IMR-90 (cell line): ENCODE measurements at regions not wholly inside any gene's neighbourhood (a gene's known extent, or its start where the extent isn't known, plus 50 kb on each side); places are given as distances from the start of the nearest gene placed in this dataset.

ENCODE experiments used
- ATAC-seq: fragments of 200-7000 bp; cut with Tn5 transposase; 2 replicates; pipeline ENCODE4 v1.9.1; 2020; ENCODE audit warnings: low read depth, mild to moderate bottlenecking, moderate library complexity
- BruUV-seq: library from RNA; stranded (reverse); fragments of 400-500 nt; replicated peaks from 2 replicates; lab custom pipeline; 2021; lab: Mats Ljungman, UMichigan
- CTCF ChIA-PET: fragments of 300-600 bp; formaldehyde crosslinking; extraction: SDS; loops from one replicate; lab custom pipeline; 2021; ENCODE audit warnings: antibody characterized with exemption; lab: Yijun Ruan, JAX
- POLR2A ChIA-PET: fragments of 300-600 bp; sonication (Branson Sonifier 250); formaldehyde crosslinking; loops from one replicate; lab custom pipeline; 2022; ENCODE audit warnings: antibody characterized with exemption; ENCODE audit not compliant: unreplicated experiment; lab: Charles Lee
- DNase-seq: peaks from one replicate; pipeline ENCODE4 v3.0.0; 2013
- H2AFZ ChIP-seq: replicated peaks from 2 replicates; pipeline ENCODE3; 2013; ENCODE audit warnings: low read length, mild to moderate bottlenecking; ENCODE audit not compliant: poor library complexity
- H2AK5ac ChIP-seq: 2 replicates; pipeline ENCODE4 v1.6.1; 2013; ENCODE audit warnings: low read depth, low read length, inconsistent platforms
- H2AK9ac ChIP-seq: replicated peaks from 2 replicates; pipeline ENCODE3; 2013; ENCODE audit warnings: mild to moderate bottlenecking, low read depth, low read length, moderate library complexity; ENCODE audit not compliant: poor library complexity
- H2BK120ac ChIP-seq: 2 replicates; pipeline ENCODE4 v1.6.1; 2013; ENCODE audit warnings: low read depth, low read length, inconsistent platforms
- H2BK15ac ChIP-seq: 3 replicates; pipeline ENCODE4 v1.6.1; 2013; ENCODE audit warnings: low read depth, low read length, inconsistent platforms
- H2BK20ac ChIP-seq: 2 replicates; pipeline ENCODE4 v1.6.1; 2013; ENCODE audit warnings: low read depth, mild to moderate bottlenecking, inconsistent platforms, low read length, moderate library complexity
- H2BK5ac ChIP-seq: 2 replicates; pipeline ENCODE4 v1.6.1; 2013; ENCODE audit warnings: mild to moderate bottlenecking, low read depth, low read length, inconsistent platforms; ENCODE audit not compliant: poor library complexity, severe bottlenecking
- H3K14ac ChIP-seq: replicated peaks from 2 replicates; pipeline ENCODE4 v1.6.1; 2013; ENCODE audit warnings: low read depth, low read length, inconsistent platforms
- H3K18ac ChIP-seq: 2 replicates; pipeline ENCODE4 v1.6.1; 2013; ENCODE audit warnings: low read depth, low read length, control low read depth
- H3K23ac ChIP-seq: 2 replicates; pipeline ENCODE4 v1.6.1; 2013; ENCODE audit warnings: low read depth, low read length, inconsistent platforms
- H3K27ac ChIP-seq: 2 replicates; pipeline ENCODE4 v1.5.1; 2013; ENCODE audit warnings: mild to moderate bottlenecking, control low read depth, low read length; ENCODE audit not compliant: insufficient read depth
- H3K27me3 ChIP-seq: 2 replicates; pipeline ENCODE4 v1.6.1; 2013; ENCODE audit warnings: low read length; ENCODE audit not compliant: control insufficient read depth, insufficient read depth
- H3K36me3 ChIP-seq: 2 replicates; pipeline ENCODE4 v1.6.1; 2013; ENCODE audit warnings: low read length, mixed read lengths; ENCODE audit not compliant: control insufficient read depth, insufficient read depth
- H3K4ac ChIP-seq: 2 replicates; pipeline ENCODE4 v1.6.1; 2013; ENCODE audit warnings: low read depth, low read length, inconsistent platforms
- H3K4me1 ChIP-seq: 2 replicates; pipeline ENCODE4 v1.6.1; 2013; ENCODE audit warnings: low read length, mixed read lengths; ENCODE audit not compliant: control insufficient read depth, insufficient read depth
- H3K4me2 ChIP-seq: 2 replicates; pipeline ENCODE4 v1.6.1; 2013; ENCODE audit warnings: low read depth, mild to moderate bottlenecking, control low read depth, low read length, moderate library complexity
- H3K4me3 ChIP-seq: 2 replicates; pipeline ENCODE4 v1.5.1; 2013; ENCODE audit warnings: low read depth, mild to moderate bottlenecking, control low read depth, low read length, moderate library complexity; ENCODE audit not compliant: insufficient read depth
- H3K56ac ChIP-seq: 2 replicates; pipeline ENCODE4 v1.6.1; 2013; ENCODE audit warnings: low read length, inconsistent platforms; ENCODE audit not compliant: insufficient read depth; ENCODE audit errors: extremely low read depth
- H3K79me1 ChIP-seq, 2 experiments: 2 replicates each; pipeline ENCODE4 v1.6.1; 2013; ENCODE audit warnings: low read length in 2 of 2, inconsistent platforms in 1 of 2, low read depth in 1 of 2
- H3K9ac ChIP-seq: 2 replicates; pipeline ENCODE4 v1.6.1; 2013; ENCODE audit warnings: low read depth, low read length, control low read depth
- H3K9me1 ChIP-seq: 2 replicates; pipeline ENCODE4 v1.6.1; 2013; ENCODE audit warnings: low read length, inconsistent platforms; ENCODE audit not compliant: insufficient read depth
- H3K9me3 ChIP-seq: 2 replicates; pipeline ENCODE4 v1.6.1; 2013; ENCODE audit warnings: low read length; ENCODE audit not compliant: control insufficient read depth, insufficient read depth
- H4K20me1 ChIP-seq: 2 replicates; pipeline ENCODE4 v1.6.1; 2013; ENCODE audit warnings: low read length, inconsistent platforms; ENCODE audit not compliant: insufficient read depth
- H4K5ac ChIP-seq: 2 replicates; pipeline ENCODE4 v1.6.1; 2013; ENCODE audit warnings: mild to moderate bottlenecking, low read depth, low read length, control low read depth
- H4K8ac ChIP-seq, 2 experiments: 2 replicates each; pipeline ENCODE4 v1.6.1; 2013; ENCODE audit warnings: low read depth in 2 of 2, low read length in 2 of 2, control low read depth in 1 of 2, inconsistent platforms in 1 of 2
- H4K91ac ChIP-seq: 2 replicates; pipeline ENCODE4 v1.6.1; 2013; ENCODE audit warnings: low read depth, low read length, inconsistent platforms; ENCODE audit not compliant: insufficient read depth
- BHLHE40 ChIP-seq: fragments of 150-350 bp; IDR thresholded peaks from 2 replicates; pipeline ENCODE4 v1.6.1; 2016; ENCODE audit warnings: mild to moderate bottlenecking, low read depth, low read length
- CEBPB ChIP-seq: IDR thresholded peaks from 2 replicates; pipeline ENCODE4 v1.6.1; 2012; ENCODE audit warnings: low read depth, low read length, improper control_type of control experiment
- CHD1 ChIP-seq: IDR thresholded peaks from 2 replicates; pipeline ENCODE4 v1.6.1; 2012; ENCODE audit warnings: low read depth, low read length, improper control_type of control experiment
- CTCF ChIP-seq: conservative IDR thresholded peaks from 2 replicates; pipeline ENCODE4 v1.5.1; 2012; ENCODE audit warnings: mild to moderate bottlenecking, low read depth, low read length, improper control_type of control experiment
- ELK1 ChIP-seq: fragments of 150-350 bp; IDR thresholded peaks from 2 replicates; pipeline ENCODE4 v1.6.1; 2016; ENCODE audit warnings: low read depth, mild to moderate bottlenecking, low read length, moderate library complexity, borderline replicate concordance
- FOS ChIP-seq: fragments of 150-350 bp; IDR thresholded peaks from 2 replicates; pipeline ENCODE4 v1.6.1; 2016; ENCODE audit warnings: low read depth, low read length
- MAFK ChIP-seq: IDR thresholded peaks from 2 replicates; pipeline ENCODE4 v1.6.1; 2012; ENCODE audit warnings: low read depth, low read length, improper control_type of control experiment
- MAZ ChIP-seq: IDR thresholded peaks from 2 replicates; pipeline ENCODE4 v1.6.1; 2012; ENCODE audit warnings: low read depth, mild to moderate bottlenecking, low read length, improper control_type of control experiment, moderate library complexity, borderline replicate concordance
- MXI1 ChIP-seq: IDR thresholded peaks from 2 replicates; pipeline ENCODE4 v1.6.1; 2012; ENCODE audit warnings: low read depth, mild to moderate bottlenecking, low read length, moderate library complexity, borderline replicate concordance
- NFE2L2 ChIP-seq: fragments of 150-350 bp; IDR thresholded peaks from 2 replicates; pipeline ENCODE4 v1.6.1; 2016; ENCODE audit warnings: low read depth, mild to moderate bottlenecking, low read length
- POLR2A ChIP-seq: IDR thresholded peaks from 2 replicates; pipeline ENCODE4 v1.6.1; 2012; ENCODE audit warnings: mild to moderate bottlenecking, low read depth, low read length
- RAD21 ChIP-seq: IDR thresholded peaks from 2 replicates; pipeline ENCODE4 v1.6.1; 2012; ENCODE audit warnings: low read length, improper control_type of control experiment
- RCOR1 ChIP-seq: IDR thresholded peaks from 2 replicates; pipeline ENCODE4 v1.6.1; 2012; ENCODE audit warnings: mild to moderate bottlenecking, low read length, improper control_type of control experiment; ENCODE audit not compliant: insufficient replicate concordance
- RFX5 ChIP-seq: IDR thresholded peaks from 2 replicates; pipeline ENCODE4 v1.8.0; 2012; ENCODE audit warnings: low read depth, mild to moderate bottlenecking, low read length, moderate library complexity
- SMC3 ChIP-seq: fragments of 150-350 bp; IDR thresholded peaks from 2 replicates; pipeline ENCODE4 v1.6.1; 2016; ENCODE audit warnings: low read depth, mild to moderate bottlenecking, antibody characterized with exemption, low read length, moderate library complexity
- USF2 ChIP-seq: fragments of 150-350 bp; IDR thresholded peaks from 2 replicates; pipeline ENCODE4 v1.6.1; 2017; ENCODE audit warnings: mild to moderate bottlenecking, antibody characterized with exemption, low read length, low read depth
- WGBS, 2 experiments: methylation state at CpG; one replicate each; pipeline versions ENCODE4 v1.1.5 to v1.1.7; 2013; ENCODE audit warnings: missing lambda C conversion rate in 2 of 2; ENCODE audit not compliant: insufficient read length in 1 of 2; ENCODE audit errors: extremely low coverage in 2 of 2; 5-methylcytosine and 5-hydroxymethylcytosine counted together
- dilution Hi-C: fragments of 300-500 bp; cut with HindIII; formaldehyde crosslinking; loops from one replicate; pipeline ENCODE4 v1.14.3; 2018; ENCODE audit warnings: low sequenced_read_pairs; ENCODE audit not compliant: unreplicated experiment
- in situ Hi-C: fragments of 300-500 bp; cut with MboI; formaldehyde crosslinking; loops from 3 replicates; pipeline ENCODE4 v1.14.3; 2019; ENCODE audit warnings: low sequenced_read_pairs, inconsistent platforms, mixed read lengths
- intact Hi-C: fragments of 100-400 bp; cut with micrococcal nuclease; formaldehyde crosslinking; loops from 2 replicates; pipeline ENCODE4 v1.10.0; 2022

GRCh38 chr12:111245701-111246476 lies 123.0 kb downstream of the PHETA1 start:
- H4K20me1 ChIP-seq: no peaks in the 10 kb centered on the region; the same call in 1 of the 2 replicates
- no peak overlapping the region for H2AK5ac ChIP-seq
- no peak overlapping the region for H3K4me2 ChIP-seq
- no peak overlapping the region for H2AK9ac ChIP-seq
- intact Hi-C loops: no loop called here
- DNase-seq (no peak), ATAC-seq (no peak)
- no peak overlapping the region for H3K4me3 ChIP-seq
- H2BK20ac ChIP-seq: no peak overlapping the region
- no peak overlapping the region for H2BK120ac ChIP-seq
- H3K79me1 ChIP-seq: no peaks in the 10 kb centered on the region
- POLR2A ChIA-PET: no interaction called here
- dilution Hi-C loops: no loop called here
- H3K4me1 ChIP-seq: no peaks in the 10 kb centered on the region
- H4K5ac ChIP-seq: no peak overlapping the region
- H4K91ac ChIP-seq: no peak overlapping the region
- no peak overlapping the region for H3K18ac ChIP-seq
- H3K9ac ChIP-seq: no peak overlapping the region
- no peak overlapping the region for H2BK5ac ChIP-seq
- H3K9me1 ChIP-seq: no peaks in the 10 kb centered on the region
- in situ Hi-C loops: no loop called here
- H3K27me3 ChIP-seq: peaks cover 3% of the 10 kb centered on the region; the same call in 1 of the 2 replicates
- no peaks in the 10 kb centered on the region for H3K36me3 ChIP-seq
- no peak overlapping the region for H3K27ac ChIP-seq
- H3K23ac ChIP-seq: no peak overlapping the region
- TF ChIP-seq ELK1: no peak
- TF ChIP-seq BHLHE40: no peak
- TF ChIP-seq RFX5: no peak
- TF ChIP-seq RCOR1: no peak
- TF ChIP-seq CEBPB: no peak
- TF ChIP-seq RAD21: no peak
- no peak for TF ChIP-seq USF2
- no peak for TF ChIP-seq CTCF
- TF ChIP-seq POLR2A: no peak
- TF ChIP-seq FOS: no peak
- no peak for TF ChIP-seq MXI1
- TF ChIP-seq NFE2L2: no peak
- TF ChIP-seq CHD1: no peak
- no peak for TF ChIP-seq MAZ
- no peak for TF ChIP-seq MAFK
- TF ChIP-seq SMC3: no peak
- BruUV-seq: no TSS peak
- CTCF ChIA-PET: no interaction called here
- no peak overlapping the region for H2BK15ac ChIP-seq
- H2AFZ ChIP-seq: no peak overlapping the region
- no peak overlapping the region for H3K14ac ChIP-seq
- H3K56ac ChIP-seq: no peak overlapping the region
- H3K9me3 ChIP-seq: no peaks in the 10 kb centered on the region
- no peak overlapping the region for H3K4ac ChIP-seq
- WGBS, 2 experiments: 66% methylated on average over 4 of the region's 12 CpGs; no CpG with 5 or more reads in 1 of the 2 experiments
- H4K8ac ChIP-seq: no peak overlapping the region
